A673 (cell line): ENCODE measurements at regions not wholly inside any gene's neighbourhood (a gene's known extent, or its start where the extent isn't known, plus 50 kb on each side); places are given as distances from the start of the nearest gene placed in this dataset.

Experiments used
- BruUV-seq: library from RNA; stranded (reverse); fragments of 400-500 nt; replicated peaks from 2 replicates; lab custom pipeline; 2021; lab: Mats Ljungman, UMichigan
- CTCF ChIA-PET: fragments of 300-600 bp; sonication (Branson Sonifier 250); formaldehyde crosslinking; loops from one replicate; lab custom pipeline; 2022; ENCODE audit warnings: antibody characterized with exemption; lab: Charles Lee
- POLR2A ChIA-PET: fragments of 300-600 bp; sonication (Branson Sonifier 250); formaldehyde crosslinking; loops from one replicate; lab custom pipeline; 2022; ENCODE audit warnings: antibody characterized with exemption; ENCODE audit not compliant: low non-redundant PET; lab: Charles Lee
- DNase-seq: peaks from one replicate; pipeline ENCODE4 v3.0.0-alpha.2; 2015; ENCODE audit warnings: low spot score
- H3K27ac ChIP-seq: fragments of 200-600 bp; sonication (generic); 2 replicates; pipeline ENCODE4 v1.5.1; 2016; ENCODE audit warnings: mixed run types, low read depth, mild to moderate bottlenecking, mixed read lengths, antibody characterized with exemption, low read length; ENCODE audit not compliant: poor library complexity, severe bottlenecking
- H3K27me3 ChIP-seq: fragments of 200-600 bp; sonication (generic); replicated peaks from 2 replicates; pipeline ENCODE4 v1.6.1; 2017; ENCODE audit warnings: mixed run types, low read depth, mild to moderate bottlenecking, mixed read lengths, antibody characterized with exemption, low read length; ENCODE audit not compliant: insufficient read depth, poor library complexity
- H3K36me3 ChIP-seq: fragments of 200-600 bp; sonication (generic); 2 replicates; pipeline ENCODE4 v1.6.1; 2016; ENCODE audit warnings: mixed run types, mild to moderate bottlenecking, mixed read lengths, antibody characterized with exemption, low read length; ENCODE audit not compliant: insufficient read depth, poor library complexity, severe bottlenecking
- H3K4me1 ChIP-seq: fragments of 200-600 bp; sonication (generic); 2 replicates; pipeline ENCODE4 v1.6.1; 2017; ENCODE audit warnings: mixed run types, mild to moderate bottlenecking, mixed read lengths, antibody characterized with exemption, low read length; ENCODE audit not compliant: insufficient read depth, poor library complexity, severe bottlenecking
- H3K4me3 ChIP-seq: fragments of 200-600 bp; sonication (generic); 2 replicates; pipeline ENCODE4 v1.5.1; 2016; ENCODE audit warnings: low read depth, mixed run types, mild to moderate bottlenecking, mixed read lengths, low read length; ENCODE audit not compliant: poor library complexity, severe bottlenecking
- H3K9me3 ChIP-seq: fragments of 200-600 bp; sonication (generic); 2 replicates; pipeline ENCODE4 v1.6.1; 2016; ENCODE audit warnings: mixed run types, low read depth, mild to moderate bottlenecking, mixed read lengths, antibody characterized with exemption, low read length; ENCODE audit not compliant: poor library complexity, severe bottlenecking
- CTCF ChIP-seq: fragments of 300-800, 200-600 bp; sonication (generic); conservative IDR thresholded peaks from 2 replicates; pipeline ENCODE4 v1.5.1; 2017; ENCODE audit warnings: low read depth, mild to moderate bottlenecking, antibody characterized with exemption, low read length, moderate library complexity, mixed read lengths
- EZH2 ChIP-seq: fragments of 200-600 bp; sonication (generic); IDR thresholded peaks from 2 replicates; pipeline ENCODE4 v1.6.1; 2017; ENCODE audit warnings: borderline replicate concordance, low read depth, mild to moderate bottlenecking, mixed read lengths, antibody characterized with exemption, low read length; ENCODE audit not compliant: poor library complexity, severe bottlenecking
- intact Hi-C: fragments of 100-400 bp; cut with micrococcal nuclease; formaldehyde crosslinking; loops from one replicate; pipeline ENCODE4 v1.10.0; 2022; ENCODE audit not compliant: unreplicated experiment

GRCh38 chr21:38915546-38915945, 109.8 kb downstream of the ETS2 start:
- Histone ChIP-seq H3K27me3 (no peaks in the 10 kb centered on the region), H3K4me3 (no peak overlapping the region), H3K27ac (no peak overlapping the region), H3K36me3 (no peaks in the 10 kb centered on the region), H3K9me3 (no peaks in the 10 kb centered on the region), H3K4me1 (peaks cover 5% of the 10 kb centered on the region)
- intact Hi-C loops, result no loop called here
- no peak for TF ChIP-seq EZH2
- TF ChIP-seq CTCF, result no peak
- no peak for DNase-seq
- POLR2A ChIA-PET, result no interaction called here
- CTCF ChIA-PET, result no interaction called here
- BruUV-seq, result no TSS peak

GRCh38 chr21:38914528-38915293, 109.0 kb downstream of the ETS2 start:
- no peaks in the 10 kb centered on the region for H3K36me3 ChIP-seq
- no peak overlapping the region for H3K27ac ChIP-seq
- no peak overlapping the region for H3K4me3 ChIP-seq
- H3K4me1 ChIP-seq, result peaks cover 5% of the 10 kb centered on the region
- intact Hi-C loops, result no loop called here
- TF ChIP-seq CTCF, result no peak
- no peak for TF ChIP-seq EZH2
- CTCF ChIA-PET, result no interaction called here
- no peaks in the 10 kb centered on the region for H3K27me3 ChIP-seq
- peak; percentile 6 for DNase-seq
- H3K9me3 ChIP-seq, result no peaks in the 10 kb centered on the region
- POLR2A ChIA-PET, result no interaction called here
- BruUV-seq, result no TSS peak

DNA sequence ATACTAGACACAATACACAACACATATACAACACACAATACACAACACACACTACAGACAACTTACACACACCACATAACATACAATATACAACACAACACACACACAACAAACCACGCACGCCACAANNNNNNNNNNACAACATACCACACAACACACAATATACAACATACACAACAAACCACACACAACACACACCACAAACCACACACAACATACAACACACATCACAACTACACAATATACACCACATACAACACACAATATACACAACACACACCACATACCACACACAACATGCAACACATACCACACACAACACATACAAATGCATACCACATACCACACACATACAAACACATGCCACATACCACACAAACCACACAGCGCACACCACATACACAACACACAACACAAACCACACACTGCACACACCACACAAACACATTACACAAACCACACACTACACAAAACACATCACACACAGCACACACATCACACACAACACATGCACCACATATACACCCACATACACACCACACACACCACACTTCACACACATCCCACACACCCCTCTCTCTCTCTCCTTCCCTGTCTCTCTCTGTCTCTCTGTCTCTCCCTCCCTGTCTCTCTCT, 108.3 kb downstream of the ETS2 start:
- TF ChIP-seq EZH2 (no peak), CTCF (no peak)
- intact Hi-C loops, result no loop called here
- H3K4me3 ChIP-seq, result no peak overlapping the region
- CTCF ChIA-PET, result no interaction called here
- H3K9me3 ChIP-seq, result no peaks in the 10 kb centered on the region
- H3K27ac ChIP-seq, result no peak overlapping the region
- no peaks in the 10 kb centered on the region for H3K36me3 ChIP-seq
- H3K27me3 ChIP-seq, result no peaks in the 10 kb centered on the region
- no peak for DNase-seq
- peaks cover 5% of the 10 kb centered on the region for H3K4me1 ChIP-seq
- no TSS peak for BruUV-seq
- POLR2A ChIA-PET, result no interaction called here
